Heart right ventricle (tissue), 16 donors: ENCODE measurements at regions not wholly inside any gene's neighbourhood (a gene's known extent, or its start where the extent isn't known, plus 50 kb on each side); places are given as distances from the start of the nearest gene placed in this dataset.

Experiments used
- ATAC-seq, 8 donors: fragments of 200-7000 bp; cut with Tn5 transposase; one replicate each; pipeline ENCODE4 v1.9.1; 2020; ENCODE audit warnings: mild to moderate bottlenecking in 8 of 8, moderate library complexity in 8 of 8, moderate number of reproducible peaks in 1 of 8
- DNase-seq, 2 donors: peaks; one replicate each; pipeline ENCODE4 v3.0.0-alpha.2; 2020
- H3K27ac ChIP-seq, 10 donors: fragments of 200-600 bp; sonication (generic) in 2 of 10; one replicate each; pipeline versions ENCODE4 v1.5.0 to v1.8.0; 2020 to 2022; ENCODE audit warnings: mild to moderate bottlenecking in 3 of 10
- H3K27me3 ChIP-seq, 7 donors: fragments of 200-600 bp; one replicate each; pipeline ENCODE4 v1.8.0; 2021 to 2022; ENCODE audit warnings: mild to moderate bottlenecking in 2 of 7
- H3K36me3 ChIP-seq, 9 donors: fragments of 200-600 bp; sonication (generic) in 1 of 9; one replicate each; pipeline versions ENCODE4 v1.5.0 to v1.8.0; 2020 to 2022; ENCODE audit warnings: mild to moderate bottlenecking in 2 of 9
- H3K4me1 ChIP-seq, 9 donors: fragments of 200-600 bp; sonication (generic) in 1 of 9; one replicate each; pipeline versions ENCODE4 v1.5.0 to v1.8.0; 2020 to 2022; ENCODE audit warnings: mild to moderate bottlenecking in 4 of 9
- H3K4me3 ChIP-seq, 10 donors: fragments of 200-600 bp; sonication (generic) in 2 of 10; one replicate each; pipeline versions ENCODE4 v1.5.0 to v1.8.0; 2020 to 2022; ENCODE audit warnings: mild to moderate bottlenecking in 7 of 10, moderate library complexity in 2 of 10
- H3K9me3 ChIP-seq, 11 donors: fragments of 200-600 bp in 10 of 11; sonication (generic) in 2 of 11; one replicate each; pipeline versions ENCODE4 v1.5.0 to v1.8.0; 2013 to 2022; ENCODE audit warnings: mild to moderate bottlenecking in 2 of 11, control low read depth in 1 of 11, moderate library complexity in 1 of 11
- WGBS, 2 donors: extraction: QIAGEN DNeasy Blood & Tissue Kit; methylation state at CpG; one replicate each; pipeline ENCODE4 v1.1.7; 2013; ENCODE audit warnings: inconsistent platforms in 1 of 2; 5-methylcytosine and 5-hydroxymethylcytosine counted together
- intact Hi-C, 10 donors: fragments of 100-400 bp; cut with DNase I; formaldehyde crosslinking; loops; one replicate each; pipeline versions ENCODE4 v1.11.1 to v1.14.2; 2022
- TF ChIP-seq, protein P1 (sequence below), 9 donors: fragments of 200-600 bp; sonication (generic) in 2 of 9; IDR thresholded peaks; one replicate each; pipeline versions ENCODE4 v1.5.0 to v1.8.0; 2021 to 2022; ENCODE audit warnings: antibody characterized with exemption in 9 of 9, mild to moderate bottlenecking in 5 of 9, moderate library complexity in 1 of 9
- donor health status: Arrhythmogenic right ventricular cardiomyopathy.
- donor health status: ischemic (EF 13 %, LVEDD 7.1; RV severe dilation, severe dysfunction).
- donor health status: healthy with polysubstance abuse.
- donor health status: DM: no; HTN: yes; CAD: no.
- donor health status: DM: no; HTN: no; CAD: no.
- donor health status: ischemic (EF 25% LVEDD 6.9; RV normal size, moderate dysfunction).
- donor health status: ischemic (EF 25% LVEDD 5.7; RV mildly dilated, moderate dysfunction).
- donor health status: healthy.
- donor health status: DM: yes; HTN: yes; CAD: no.
- donor health status: Ischemic cardiomyopathy.
- donor health status: ischemic (EF 35%, LVEDD 5.7; RV mildly dilated, moderate dysfunction).
- donor health status: nonischemic (EF 11% LVEDD 7.7; RV severe dilation, severe dysfunction).
- donor health status: DM: yes; HTN: yes; CAD: no.
- donor health status: PGD.
- donor health status: ischemic (EF 29% LVEDD 5.4; RV normal size, mild dysfunction).
- donor health status: nonischemic (EF 23%, LVEDD 6.1; RV moderate dilation, normal function).

DNA sequence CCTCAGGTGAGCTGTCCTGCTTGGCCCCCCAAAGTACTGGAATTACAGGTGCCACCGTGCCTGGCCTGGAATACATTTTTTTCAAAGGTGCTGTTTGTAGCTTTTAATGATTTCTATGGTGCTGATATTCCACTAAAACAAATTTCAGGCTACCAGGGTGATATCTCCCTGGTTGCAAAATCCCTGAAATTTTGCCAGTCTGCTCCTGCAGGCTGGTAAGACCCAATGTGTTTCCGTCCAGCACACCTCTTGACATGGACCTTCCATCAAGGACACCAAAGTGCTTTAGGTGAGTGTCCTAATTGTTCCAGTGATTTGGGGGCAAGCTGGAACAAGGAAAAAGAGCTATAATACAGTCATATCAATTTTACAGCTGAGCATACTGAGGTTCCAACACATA is 69.8 kb upstream of the KMT2C start:
- intact Hi-C loops = no loop called here
- no peaks in the 10 kb centered on the region for H3K36me3 ChIP-seq
- H3K9me3 ChIP-seq = no peaks in the 10 kb centered on the region
- TF ChIP-seq, protein P1, sequence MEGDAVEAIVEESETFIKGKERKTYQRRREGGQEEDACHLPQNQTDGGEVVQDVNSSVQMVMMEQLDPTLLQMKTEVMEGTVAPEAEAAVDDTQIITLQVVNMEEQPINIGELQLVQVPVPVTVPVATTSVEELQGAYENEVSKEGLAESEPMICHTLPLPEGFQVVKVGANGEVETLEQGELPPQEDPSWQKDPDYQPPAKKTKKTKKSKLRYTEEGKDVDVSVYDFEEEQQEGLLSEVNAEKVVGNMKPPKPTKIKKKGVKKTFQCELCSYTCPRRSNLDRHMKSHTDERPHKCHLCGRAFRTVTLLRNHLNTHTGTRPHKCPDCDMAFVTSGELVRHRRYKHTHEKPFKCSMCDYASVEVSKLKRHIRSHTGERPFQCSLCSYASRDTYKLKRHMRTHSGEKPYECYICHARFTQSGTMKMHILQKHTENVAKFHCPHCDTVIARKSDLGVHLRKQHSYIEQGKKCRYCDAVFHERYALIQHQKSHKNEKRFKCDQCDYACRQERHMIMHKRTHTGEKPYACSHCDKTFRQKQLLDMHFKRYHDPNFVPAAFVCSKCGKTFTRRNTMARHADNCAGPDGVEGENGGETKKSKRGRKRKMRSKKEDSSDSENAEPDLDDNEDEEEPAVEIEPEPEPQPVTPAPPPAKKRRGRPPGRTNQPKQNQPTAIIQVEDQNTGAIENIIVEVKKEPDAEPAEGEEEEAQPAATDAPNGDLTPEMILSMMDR (IDR thresholded peaks at IDR 0.05) = no peak
- no peaks in the 10 kb centered on the region for H3K4me1 ChIP-seq
- ATAC-seq (no peak), DNase-seq (no peak)
- no peak overlapping the region for H3K27ac ChIP-seq
- 87 to 90% methylated on average over 2 of the region's 2 CpGs for WGBS, 2 donors
- H3K27me3 ChIP-seq = peaks cover 0 to 6% (median 0%) of the 10 kb centered on the region in 7 donors
- no peak overlapping the region for H3K4me3 ChIP-seq

DNA sequence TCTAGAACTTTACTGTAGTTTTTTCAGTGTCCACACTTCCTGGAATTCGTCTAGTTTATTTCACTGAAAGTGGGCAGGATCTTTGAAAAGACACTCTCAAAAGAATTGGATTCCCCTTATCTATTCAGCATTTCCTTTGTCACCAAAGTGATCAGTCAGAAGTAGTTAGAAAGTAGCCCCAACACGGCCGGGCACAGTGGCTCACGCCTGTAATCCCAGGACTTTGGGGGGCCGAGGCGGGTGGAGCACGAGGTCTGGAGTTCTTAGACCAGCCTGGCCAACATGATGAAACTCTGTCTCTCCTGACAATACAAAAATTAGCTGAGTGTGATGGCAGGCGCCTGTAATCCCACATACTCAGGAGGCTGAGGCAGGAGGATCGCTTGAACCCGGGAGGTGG is 69.0 kb upstream of the KMT2C start:
- ATAC-seq (no peak), DNase-seq (no peak)
- intact Hi-C loops = no loop called here
- TF ChIP-seq, protein P1 (IDR thresholded peaks at IDR 0.05) = no peak
- 80 to 81% methylated on average over 10 of the region's 10 CpGs for WGBS, 2 donors
- H3K27me3 ChIP-seq = peaks cover 0 to 6% (median 0%) of the 10 kb centered on the region in 7 donors
- no peaks in the 10 kb centered on the region for H3K9me3 ChIP-seq
- H3K4me3 ChIP-seq = no peak overlapping the region
- H3K27ac ChIP-seq = no peak overlapping the region
- no peaks in the 10 kb centered on the region for H3K4me1 ChIP-seq
- H3K36me3 ChIP-seq = no peaks in the 10 kb centered on the region

DNA sequence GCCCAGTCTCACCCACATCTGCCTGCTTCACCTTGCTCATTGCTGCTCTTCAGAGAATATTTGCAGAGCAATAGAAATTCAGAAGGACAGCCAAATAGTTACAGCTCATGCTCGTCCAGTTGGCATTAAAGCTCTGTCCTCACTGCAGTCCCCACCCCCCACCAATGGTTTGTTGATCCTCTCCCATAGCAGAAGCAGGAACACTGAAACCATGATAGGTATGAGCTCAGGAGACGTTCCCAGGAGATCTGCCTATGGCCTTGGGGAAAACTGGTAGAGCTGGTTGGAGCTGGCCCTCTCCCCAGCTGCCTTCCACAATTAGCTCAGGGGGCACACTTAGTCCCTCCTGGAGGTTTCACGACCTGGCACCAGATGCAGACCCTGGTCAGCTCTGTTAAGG is 68.6 kb upstream of the KMT2C start:
- H3K36me3 ChIP-seq = no peaks in the 10 kb centered on the region
- ATAC-seq (no peak), DNase-seq (no peak)
- TF ChIP-seq, protein P1 (IDR thresholded peaks at IDR 0.05) = no peak
- H3K4me3 ChIP-seq = no peak overlapping the region
- no peaks in the 10 kb centered on the region for H3K9me3 ChIP-seq
- H3K4me1 ChIP-seq = no peaks in the 10 kb centered on the region
- 43 to 47% methylated on average over 3 of the region's 3 CpGs for WGBS, 2 donors
- intact Hi-C loops = no loop called here
- no peak overlapping the region for H3K27ac ChIP-seq
- peaks cover 0 to 6% (median 0%) of the 10 kb centered on the region in 7 donors for H3K27me3 ChIP-seq

DNA sequence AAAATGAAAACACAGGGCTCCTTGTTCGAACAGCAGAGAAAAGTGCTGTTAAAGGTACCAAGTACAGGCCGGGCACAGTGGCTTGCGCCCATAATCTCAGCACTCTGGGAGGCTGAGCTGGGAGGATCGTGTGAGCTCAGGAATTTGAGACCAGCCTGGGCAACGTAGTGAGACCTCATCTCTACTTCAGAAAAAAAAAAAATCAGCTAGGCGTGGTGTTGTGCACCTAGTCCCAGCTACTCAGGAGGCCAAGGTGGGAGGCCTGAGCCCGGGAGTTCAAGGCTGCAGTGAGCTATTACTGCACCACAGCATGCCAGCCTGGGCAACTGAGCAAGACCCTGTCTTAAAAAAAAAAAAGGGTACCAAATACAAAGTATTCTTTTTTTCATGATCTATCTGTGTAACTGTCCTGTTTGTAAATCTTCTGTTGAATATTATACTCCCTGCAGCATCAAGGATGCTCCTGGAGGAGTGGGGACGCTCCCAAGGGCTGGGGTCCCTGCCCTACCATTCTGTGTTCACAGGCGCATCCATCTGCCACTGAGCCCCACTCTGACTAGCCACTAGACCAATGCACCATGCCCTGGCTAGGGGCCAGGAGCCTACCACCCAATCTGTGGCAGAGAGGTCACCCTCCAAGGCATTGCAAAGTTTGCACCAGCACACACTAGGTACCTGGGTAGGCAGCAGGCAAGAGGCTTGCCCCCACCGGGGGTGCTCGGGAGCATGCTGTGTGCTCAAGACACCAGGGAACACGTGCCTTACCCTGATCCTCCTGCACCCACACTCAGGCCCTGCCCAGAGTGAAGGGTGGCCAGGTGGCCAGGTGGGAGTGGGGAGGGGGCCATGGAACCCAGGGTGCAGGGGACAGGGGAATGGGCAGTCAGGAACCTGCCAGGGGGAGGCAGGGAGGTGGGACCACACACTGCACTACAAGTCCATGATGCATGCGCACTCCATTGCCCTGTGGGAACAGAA is 67.3 kb upstream of the KMT2C start:
- no peaks in the 10 kb centered on the region for H3K4me1 ChIP-seq
- ATAC-seq (no peak), DNase-seq (no peak)
- no peaks in the 10 kb centered on the region for H3K36me3 ChIP-seq
- intact Hi-C loops = no loop called here
- H3K4me3 ChIP-seq = no peak overlapping the region
- peaks cover 0 to 6% (median 0%) of the 10 kb centered on the region in 7 donors for H3K27me3 ChIP-seq
- no peaks in the 10 kb centered on the region for H3K9me3 ChIP-seq
- TF ChIP-seq, protein P1 (IDR thresholded peaks at IDR 0.05) = no peak
- H3K27ac ChIP-seq = no peak overlapping the region
- WGBS, 2 donors = 85 to 86% methylated on average over 13 of the region's 13 CpGs
